ENCODE measurements at regions not wholly inside any gene's neighbourhood (a gene's known extent, or its start where the extent isn't known, plus 50 kb on each side); places are given as distances from the start of the nearest gene placed in this dataset.

DNA sequence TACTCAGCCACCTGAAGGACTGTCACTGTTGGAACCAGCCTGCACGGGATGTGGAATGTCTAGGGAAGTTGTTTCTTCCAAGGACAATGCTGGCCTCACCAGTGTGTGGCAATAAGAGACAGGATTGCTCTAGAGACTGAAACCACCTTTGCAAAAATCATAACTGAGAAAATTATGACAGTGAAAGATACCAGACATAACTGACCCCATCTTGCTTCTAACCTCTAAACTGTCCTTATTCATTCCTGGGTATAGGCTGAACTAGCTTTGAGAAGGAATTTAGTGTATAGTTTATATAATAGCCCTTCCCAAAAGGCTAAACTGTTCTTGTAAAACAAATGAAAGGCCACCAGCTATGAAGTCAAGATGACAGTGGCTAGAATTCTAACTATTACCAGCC is 83.6 kb downstream of the IER5 start:
- no peak for TF ChIP-seq CTCF (conservative IDR thresholded peaks at IDR 0.05; ENCODE audit: control insufficient read depth, insufficient read depth, low read depth, low read length)
- no peak for DNase-seq (ENCODE audit: low read depth)
- no peak overlapping the region for H3K4me3 ChIP-seq (ENCODE audit: control insufficient read depth, low read depth, low read length)

- no peak for TF ChIP-seq CTCF (conservative IDR thresholded peaks at IDR 0.05; ENCODE audit: control insufficient read depth, insufficient read depth, low read depth, low read length)
- no peak for DNase-seq (ENCODE audit: low read depth)
- H3K4me3 ChIP-seq (ENCODE audit: control insufficient read depth, low read depth, low read length), result no peak overlapping the region
Observed at GRCh38 chr1:181173761-181174447, 85.4 kb downstream of the IER5 start.

DNA sequence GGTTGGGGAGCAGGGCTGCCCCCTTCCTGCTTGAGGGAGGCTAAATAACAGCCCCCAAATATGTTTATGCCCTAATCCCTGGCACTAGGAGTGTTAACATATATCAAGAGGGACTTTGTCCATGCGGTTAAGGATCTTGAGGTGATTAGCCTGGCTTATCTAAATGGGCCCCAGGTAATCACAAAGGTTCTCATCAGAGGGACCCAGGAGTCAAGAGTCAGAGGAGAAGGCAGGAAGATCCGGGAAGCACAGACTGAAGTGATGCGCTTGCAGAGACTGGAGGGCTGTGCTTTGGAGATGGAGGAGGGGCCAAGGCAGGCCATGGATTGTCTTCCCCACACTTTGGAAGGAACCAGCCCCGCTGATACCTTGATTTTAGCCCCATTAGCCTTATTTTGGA is 86.4 kb downstream of the IER5 start:
- H3K4me3 ChIP-seq (ENCODE audit: control insufficient read depth, low read depth, low read length), result no peak overlapping the region
- no peak for DNase-seq (ENCODE audit: low read depth)
- TF ChIP-seq CTCF (conservative IDR thresholded peaks at IDR 0.05; ENCODE audit: control insufficient read depth, insufficient read depth, low read depth, low read length), result no peak

- TF ChIP-seq CTCF (conservative IDR thresholded peaks at IDR 0.05; ENCODE audit: control insufficient read depth, insufficient read depth, low read depth, low read length), result no peak
- no peak for DNase-seq (ENCODE audit: low read depth)
- no peak overlapping the region for H3K4me3 ChIP-seq (ENCODE audit: control insufficient read depth, low read depth, low read length)
Observed at GRCh38 chr1:181175356-181175910, 86.9 kb downstream of the IER5 start.

- H3K4me3 ChIP-seq (ENCODE audit: control insufficient read depth, low read depth, low read length), result no peak overlapping the region
- no peak for DNase-seq (ENCODE audit: low read depth)
- no peak for TF ChIP-seq CTCF (conservative IDR thresholded peaks at IDR 0.05; ENCODE audit: control insufficient read depth, insufficient read depth, low read depth, low read length)
Observed at GRCh38 chr1:181175955-181176354, 87.5 kb downstream of the IER5 start.

GRCh38 chr1:181178241-181178879 is 89.9 kb downstream of the IER5 start:
- TF ChIP-seq CTCF (conservative IDR thresholded peaks at IDR 0.05; ENCODE audit: control insufficient read depth, insufficient read depth, low read depth, low read length), result no peak
- DNase-seq (ENCODE audit: low read depth), result no peak
- no peak overlapping the region for H3K4me3 ChIP-seq (ENCODE audit: control insufficient read depth, low read depth, low read length)

Measured in fibroblast of mammary gland (primary cell).